Stimulated activated CD4-positive, alpha-beta T cell treated with anti-CD3 and anti-CD28 coated beads, Interleukin-2, amount 100 ng/mL, for 48 hours (primary cell): ENCODE measurements at regions not wholly inside any gene's neighbourhood (a gene's known extent, or its start where the extent isn't known, plus 50 kb on each side); places are given as distances from the start of the nearest gene placed in this dataset.
"Not testable (repeated sequence)": the region's sequence is repeated elsewhere in the genome, so short reads cannot be mapped to it uniquely, and the experiment has no call there.

Experiments used
- DNase-seq, 2 donors: peaks; one replicate each; pipeline ENCODE4 v3.0.0-alpha.2; 2020

- DNase-seq, result no peak
These were observed 374.1 kb upstream of the ACO1 start for GRCh38 chr9:32010322-32010721.

GRCh38 chr9:32011049-32011448, 373.4 kb upstream of the ACO1 start:
- no peak for DNase-seq

- no peak for DNase-seq
These were observed 368.6 kb upstream of the ACO1 start for GRCh38 chr9:32015795-32016194.

GRCh38 chr9:32045513-32045912, 338.9 kb upstream of the ACO1 start:
- DNase-seq, result no peak

- DNase-seq, result no peak
These were observed 317.2 kb upstream of the ACO1 start for GRCh38 chr9:32067261-32067660.

GRCh38 chr9:32069169-32069813, 315.2 kb upstream of the ACO1 start:
- no peak for DNase-seq

GRCh38 chr9:32069969-32070368, 314.5 kb upstream of the ACO1 start:
- no peak for DNase-seq

GRCh38 chr9:32072570-32072969, 311.9 kb upstream of the ACO1 start:
- no peak for DNase-seq

GRCh38 chr9:32092031-32092430, 292.4 kb upstream of the ACO1 start:
- no peak for DNase-seq

- no peak for DNase-seq
These were observed 267.2 kb upstream of the ACO1 start for GRCh38 chr9:32117291-32117690.

- DNase-seq, result no peak
These were observed 255.9 kb upstream of the ACO1 start for GRCh38 chr9:32128546-32128945.

- DNase-seq, result not testable (repeated sequence)
These were observed 253.7 kb upstream of the ACO1 start for GRCh38 chr9:32130709-32131108.

- DNase-seq, result no peak
These were observed 247.6 kb upstream of the ACO1 start for GRCh38 chr9:32136700-32137339.

GRCh38 chr9:32142074-32142473, 242.4 kb upstream of the ACO1 start:
- no peak for DNase-seq

- not testable (repeated sequence) for DNase-seq
These were observed 235.9 kb upstream of the ACO1 start for GRCh38 chr9:32148553-32148952.

GRCh38 chr9:32161209-32161608, 223.2 kb upstream of the ACO1 start:
- no peak for DNase-seq

GRCh38 chr9:32161720-32162119, 222.7 kb upstream of the ACO1 start:
- DNase-seq, result no peak

GRCh38 chr9:32166316-32166715, 218.1 kb upstream of the ACO1 start:
- DNase-seq, result not testable (repeated sequence)

GRCh38 chr9:32171339-32171738, 213.1 kb upstream of the ACO1 start:
- no peak for DNase-seq

GRCh38 chr9:32172256-32172655, 212.2 kb upstream of the ACO1 start:
- DNase-seq, result no peak

GRCh38 chr9:32177396-32177795, 207.0 kb upstream of the ACO1 start:
- no peak for DNase-seq

GRCh38 chr9:32180597-32180996, 203.8 kb upstream of the ACO1 start:
- DNase-seq, result no peak

- DNase-seq, result no peak
These were observed 184.2 kb upstream of the ACO1 start for GRCh38 chr9:32200241-32200640.

- no peak for DNase-seq
These were observed 183.5 kb upstream of the ACO1 start for GRCh38 chr9:32200896-32201295.

- DNase-seq, result not testable (repeated sequence)
These were observed 175.3 kb upstream of the ACO1 start for GRCh38 chr9:32209164-32209563.
